DMS 273 (cell line): ENCODE measurements at regions not wholly inside any gene's neighbourhood (a gene's known extent, or its start where the extent isn't known, plus 50 kb on each side); places are given as distances from the start of the nearest gene placed in this dataset.
A peak's percentile ranks its signal among the peaks of the same experiment; 100 is the strongest.

ENCODE experiments used
- DNase-seq: peaks from one replicate; lab custom pipeline; 2025; ENCODE audit not compliant: unreplicated experiment; lab: John Stamatoyannopoulos, UW

GRCh38 chr15:70407955-70408354 is 310.2 kb upstream of the TLE3 start:
- no peak for DNase-seq

- no peak for DNase-seq
These were observed 309.6 kb upstream of the TLE3 start for GRCh38 chr15:70407336-70407670.

- DNase-seq, result no peak
These were observed 309.1 kb upstream of the TLE3 start for GRCh38 chr15:70406617-70407335.

- no peak for DNase-seq
These were observed 304.0 kb upstream of the TLE3 start for GRCh38 chr15:70401709-70402108.

- no peak for DNase-seq
These were observed 303.2 kb upstream of the TLE3 start for GRCh38 chr15:70400766-70401541.

GRCh38 chr15:70399204-70399603 is 301.5 kb upstream of the TLE3 start:
- DNase-seq, result peak; percentile 5

GRCh38 chr15:70398694-70399093 is 301.0 kb upstream of the TLE3 start:
- DNase-seq, result no peak

GRCh38 chr15:70396807-70397206 is 299.1 kb upstream of the TLE3 start:
- no peak for DNase-seq

GRCh38 chr15:70395164-70395563 is 297.4 kb upstream of the TLE3 start:
- no peak for DNase-seq

GRCh38 chr15:70390723-70391122 is 293.0 kb upstream of the TLE3 start:
- DNase-seq, result no peak

- DNase-seq, result no peak
These were observed 290.3 kb upstream of the TLE3 start for GRCh38 chr15:70387993-70388392.

- no peak for DNase-seq
These were observed 289.4 kb upstream of the TLE3 start for GRCh38 chr15:70387081-70387480.

GRCh38 chr15:70385711-70386110 is 288.0 kb upstream of the TLE3 start:
- no peak for DNase-seq

GRCh38 chr15:70385052-70385451 is 287.3 kb upstream of the TLE3 start:
- peak; percentile 32 for DNase-seq

GRCh38 chr15:70383856-70384255 is 286.1 kb upstream of the TLE3 start:
- DNase-seq, result no peak

- no peak for DNase-seq
These were observed 285.2 kb upstream of the TLE3 start for GRCh38 chr15:70382762-70383458.

GRCh38 chr15:70382009-70382749 is 284.5 kb upstream of the TLE3 start:
- DNase-seq, result no peak

GRCh38 chr15:70379938-70380883 is 282.5 kb upstream of the TLE3 start:
- no peak for DNase-seq

GRCh38 chr15:70379134-70379533 is 281.4 kb upstream of the TLE3 start:
- no peak for DNase-seq
